Endothelial cell of umbilical vein (primary cell): ENCODE measurements at regions not wholly inside any gene's neighbourhood (a gene's known extent, or its start where the extent isn't known, plus 50 kb on each side); places are given as distances from the start of the nearest gene placed in this dataset.

Source experiments
- BruUV-seq: library from RNA; stranded (reverse); fragments of 400-500 nt; replicated peaks from 2 replicates; lab custom pipeline; 2021; lab: Mats Ljungman, UMichigan
- CTCF ChIA-PET: fragments of 300-600, 350-600 bp; sonication (Branson Sonifier 250); formaldehyde crosslinking; loops from one replicate; lab custom pipeline; 2021; ENCODE audit warnings: antibody characterized with exemption, inconsistent platforms; lab: Charles Lee
- POLR2A ChIA-PET: fragments of 300-600, 350-600 bp; sonication (Branson Sonifier 250); formaldehyde crosslinking; loops from one replicate; lab custom pipeline; 2021; ENCODE audit warnings: antibody characterized with exemption, inconsistent platforms; lab: Charles Lee
- DNase-seq: peaks from one replicate; pipeline ENCODE4 v3.0.0-alpha.2; 2011; ENCODE audit warnings: low read depth, low spot score
- FAIRE-seq: peaks from 2 replicates; lab custom pipeline; 2011; peaks lifted over from hg19 to GRCh38; lab: Jason Lieb, UNC
- H2AFZ ChIP-seq: 2 replicates; pipeline ENCODE4 v1.6.0; 2012; ENCODE audit warnings: low read depth, low read length, control low read depth, inconsistent platforms
- H3K27ac ChIP-seq: 2 replicates; pipeline ENCODE4 v1.5.1; 2011; ENCODE audit warnings: low read depth, mild to moderate bottlenecking, control low read depth, low read length, moderate library complexity; ENCODE audit not compliant: insufficient read depth
- H3K27me3 ChIP-seq, 2 experiments: 2 replicates each; pipeline versions ENCODE4 v1.6.0 to v1.6.1; 2011; ENCODE audit warnings: low read length in 2 of 2, mixed read lengths in 1 of 2; ENCODE audit not compliant: control insufficient read depth in 2 of 2, insufficient read depth in 2 of 2
- H3K36me3 ChIP-seq, 2 experiments: 2 replicates in 1 of 2; 3 replicates in 1 of 2; pipeline ENCODE4 v1.5.1; 2011; ENCODE audit warnings: low read length in 2 of 2, mild to moderate bottlenecking in 1 of 2, moderate library complexity in 1 of 2; ENCODE audit not compliant: control insufficient read depth in 2 of 2, insufficient read depth in 2 of 2; ENCODE audit errors: extremely low read depth in 1 of 2
- H3K4me1 ChIP-seq: 3 replicates; pipeline ENCODE4 v1.5.1; 2011; ENCODE audit warnings: mild to moderate bottlenecking, low read length; ENCODE audit not compliant: control insufficient read depth, insufficient read depth; ENCODE audit errors: extremely low read depth
- H3K4me2 ChIP-seq: 2 replicates; pipeline ENCODE4 v1.6.1; 2011; ENCODE audit warnings: low read length, control low read depth, mixed read lengths; ENCODE audit not compliant: insufficient read depth
- H3K4me3 ChIP-seq, 3 experiments: fragments of 200-600 bp in 1 of 3; sonication (generic), shearing (Covaris generic) in 1 of 3; replicated peaks in 1 of 3; 2 replicates each; pipeline ENCODE4 v1.5.1; 2011 to 2016; ENCODE audit warnings: control low read depth in 3 of 3, low read length in 3 of 3, mild to moderate bottlenecking in 2 of 3, inconsistent platforms in 1 of 3, low read depth in 1 of 3, moderate library complexity in 1 of 3; ENCODE audit not compliant: insufficient read depth in 1 of 3
- H3K79me2 ChIP-seq: 2 replicates; pipeline ENCODE4 v1.6.0; 2012; ENCODE audit warnings: low read length, inconsistent platforms; ENCODE audit not compliant: control insufficient read depth, insufficient read depth
- H3K9ac ChIP-seq: replicated peaks from 2 replicates; pipeline ENCODE3; 2011; ENCODE audit warnings: low read length, control low read depth; ENCODE audit not compliant: insufficient read depth; ENCODE audit errors: extremely low read depth
- H3K9me1 ChIP-seq: replicated peaks from 3 replicates; pipeline ENCODE4 v1.6.0; 2011; ENCODE audit warnings: mild to moderate bottlenecking, low read length; ENCODE audit not compliant: control insufficient read depth, insufficient read depth; ENCODE audit errors: extremely low read depth
- H3K9me3 ChIP-seq: replicated peaks from 2 replicates; pipeline ENCODE4 v1.5.1; 2012; ENCODE audit warnings: low read length, inconsistent platforms; ENCODE audit not compliant: control insufficient read depth, insufficient read depth
- H4K20me1 ChIP-seq: replicated peaks from 2 replicates; pipeline ENCODE3; 2011; ENCODE audit warnings: mild to moderate bottlenecking, low read length; ENCODE audit not compliant: control insufficient read depth, insufficient read depth; ENCODE audit errors: extremely low read depth
- EZH2 ChIP-seq: IDR thresholded peaks from 2 replicates; pipeline ENCODE4 v1.6.1; 2012; ENCODE audit warnings: borderline replicate concordance, low read depth, mild to moderate bottlenecking, moderate library complexity, low read length, inconsistent platforms; ENCODE audit not compliant: severe bottlenecking
- FOS ChIP-seq: IDR thresholded peaks from 2 replicates; pipeline ENCODE4 v1.6.1; 2011; ENCODE audit warnings: mild to moderate bottlenecking, low read length, moderate library complexity, borderline replicate concordance; ENCODE audit not compliant: insufficient read depth
- GATA2 ChIP-seq: IDR thresholded peaks from 2 replicates; pipeline ENCODE4 v1.7.0; 2011; ENCODE audit warnings: low read depth, mild to moderate bottlenecking, moderate library complexity, mixed read lengths, low read length; ENCODE audit not compliant: insufficient read length, insufficient read depth
- JUN ChIP-seq: IDR thresholded peaks from 2 replicates; pipeline ENCODE4 v1.6.1; 2011; ENCODE audit warnings: borderline replicate concordance, low read depth; ENCODE audit not compliant: insufficient read length, insufficient read depth
- MYC ChIP-seq: IDR thresholded peaks from one replicate; pipeline ENCODE4 v1.6.1; 2011; ENCODE audit warnings: mild to moderate bottlenecking, low read depth, low read length
- POLR2A ChIP-seq: IDR thresholded peaks from 2 replicates; pipeline ENCODE4 v1.6.1; 2012; ENCODE audit warnings: low read depth, mild to moderate bottlenecking, control low read depth, low read length
- POLR2AphosphoS5 ChIP-seq: IDR thresholded peaks from 2 replicates; pipeline ENCODE4 v1.6.1; 2012; ENCODE audit warnings: low read depth, mild to moderate bottlenecking, control low read depth, low read length, moderate library complexity; ENCODE audit not compliant: insufficient read depth
- dilution Hi-C: fragments of 300-500 bp; cut with MboI; formaldehyde crosslinking; loops from one replicate; pipeline ENCODE4 v1.15.0; 2019; ENCODE audit warnings: low sequenced_read_pairs; ENCODE audit not compliant: extremely low pct_ligation_motif_present
- intact Hi-C: fragments of 100-400 bp; cut with micrococcal nuclease; formaldehyde crosslinking; loops from one replicate; pipeline ENCODE4 v1.10.0; 2022
- TF ChIP-seq, protein P1 (sequence below): IDR thresholded peaks from 2 replicates; pipeline ENCODE4 v1.6.1; 2011; ENCODE audit not compliant: insufficient read depth, insufficient read length
- TF ChIP-seq, protein P2 (sequence below), 2 donors: IDR thresholded peaks; 1 replicate in 1 of 2; 2 replicates in 1 of 2; pipeline ENCODE4 v1.5.1; 2011; ENCODE audit warnings: low read length in 2 of 2, mild to moderate bottlenecking in 2 of 2, moderate library complexity in 2 of 2, control low read depth in 1 of 2, inconsistent platforms in 1 of 2, low read depth in 1 of 2; ENCODE audit not compliant: insufficient read depth in 1 of 2; ENCODE audit errors: extremely low read depth in 1 of 2

DNA sequence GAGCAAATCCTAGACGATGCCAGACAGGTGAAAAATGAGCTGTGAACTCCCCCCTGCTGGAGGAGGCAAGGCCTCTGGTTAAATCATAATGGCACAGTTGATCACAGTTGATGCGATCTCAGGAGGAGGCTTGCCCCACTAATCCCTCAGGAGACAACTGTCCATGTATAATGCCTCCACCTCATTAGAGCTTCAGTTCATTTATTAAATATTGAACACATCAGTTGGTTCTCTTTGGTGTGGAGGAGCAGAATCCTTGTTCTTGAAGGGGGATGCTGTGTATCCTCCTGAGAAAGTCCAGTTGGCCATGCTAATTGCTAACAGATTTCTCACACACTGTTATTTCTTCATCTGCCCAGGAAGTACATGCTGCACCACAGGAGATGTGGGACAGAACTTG, 290.5 kb downstream of the IGSF11 start:
- H3K27ac ChIP-seq: no peak overlapping the region
- FAIRE-seq: no peak
- ChIA-PET CTCF (no interaction called here), POLR2A (no interaction called here)
- no peaks in the 10 kb centered on the region for H4K20me1 ChIP-seq
- H2AFZ ChIP-seq: no peak overlapping the region
- TF ChIP-seq, protein P1, sequence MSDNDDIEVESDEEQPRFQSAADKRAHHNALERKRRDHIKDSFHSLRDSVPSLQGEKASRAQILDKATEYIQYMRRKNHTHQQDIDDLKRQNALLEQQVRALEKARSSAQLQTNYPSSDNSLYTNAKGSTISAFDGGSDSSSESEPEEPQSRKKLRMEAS: no peak
- TF ChIP-seq FOS (no peak), POLR2A (no peak), MYC (no peak), GATA2 (no peak), POLR2AphosphoS5 (no peak), EZH2 (no peak), JUN (no peak)
- TF ChIP-seq, protein P2, sequence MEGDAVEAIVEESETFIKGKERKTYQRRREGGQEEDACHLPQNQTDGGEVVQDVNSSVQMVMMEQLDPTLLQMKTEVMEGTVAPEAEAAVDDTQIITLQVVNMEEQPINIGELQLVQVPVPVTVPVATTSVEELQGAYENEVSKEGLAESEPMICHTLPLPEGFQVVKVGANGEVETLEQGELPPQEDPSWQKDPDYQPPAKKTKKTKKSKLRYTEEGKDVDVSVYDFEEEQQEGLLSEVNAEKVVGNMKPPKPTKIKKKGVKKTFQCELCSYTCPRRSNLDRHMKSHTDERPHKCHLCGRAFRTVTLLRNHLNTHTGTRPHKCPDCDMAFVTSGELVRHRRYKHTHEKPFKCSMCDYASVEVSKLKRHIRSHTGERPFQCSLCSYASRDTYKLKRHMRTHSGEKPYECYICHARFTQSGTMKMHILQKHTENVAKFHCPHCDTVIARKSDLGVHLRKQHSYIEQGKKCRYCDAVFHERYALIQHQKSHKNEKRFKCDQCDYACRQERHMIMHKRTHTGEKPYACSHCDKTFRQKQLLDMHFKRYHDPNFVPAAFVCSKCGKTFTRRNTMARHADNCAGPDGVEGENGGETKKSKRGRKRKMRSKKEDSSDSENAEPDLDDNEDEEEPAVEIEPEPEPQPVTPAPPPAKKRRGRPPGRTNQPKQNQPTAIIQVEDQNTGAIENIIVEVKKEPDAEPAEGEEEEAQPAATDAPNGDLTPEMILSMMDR (IDR thresholded peaks at IDR 0.05; ENCODE audit: extremely low read depth in 1 of 2, insufficient read depth in 1 of 2, low read depth in 1 of 2, low read length in 2 of 2): no peak
- no peak overlapping the region for H3K9ac ChIP-seq
- no peaks in the 10 kb centered on the region for H3K4me1 ChIP-seq
- intact Hi-C loops: no loop called here
- dilution Hi-C loops: no loop called here
- BruUV-seq: no TSS peak
- no peaks in the 10 kb centered on the region for H3K79me2 ChIP-seq
- no peaks in the 10 kb centered on the region for H3K27me3 ChIP-seq
- no peak overlapping the region for H3K4me3 ChIP-seq
- H3K9me3 ChIP-seq: peaks cover 2% of the 10 kb centered on the region
- DNase-seq: no peak
- H3K36me3 ChIP-seq: no peaks in the 10 kb centered on the region
- no peak overlapping the region for H3K4me2 ChIP-seq
- H3K9me1 ChIP-seq: no peaks in the 10 kb centered on the region
